ENCODE measurements at regions not wholly inside any gene's neighbourhood (a gene's known extent, or its start where the extent isn't known, plus 50 kb on each side); places are given as distances from the start of the nearest gene placed in this dataset.

DNA sequence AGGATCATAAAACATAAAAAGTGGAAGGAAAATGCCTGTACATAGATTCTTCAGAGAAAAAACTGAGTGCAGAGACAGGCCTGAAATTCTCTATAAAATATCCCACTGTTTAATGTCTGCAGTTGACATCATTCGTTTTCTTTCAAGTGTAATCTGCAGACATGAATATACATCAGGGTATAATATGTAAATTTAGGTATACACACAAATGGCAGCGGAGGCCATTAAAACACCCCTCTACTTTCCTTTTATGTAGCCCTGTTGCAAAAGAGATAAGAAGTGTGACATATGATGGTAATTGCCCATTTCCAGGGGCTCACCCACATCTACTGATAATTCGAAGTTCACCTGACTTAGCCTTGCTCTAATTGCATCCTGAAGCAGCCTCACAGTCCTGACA lies 164.3 kb downstream of the SLC24A2 start:
- no peak for TF ChIP-seq FOXP2 (optimal IDR thresholded peaks at IDR 0.05; ENCODE audit: borderline replicate concordance, extremely low read depth, extremely low read length, insufficient read depth)
- TF ChIP-seq, protein P1, sequence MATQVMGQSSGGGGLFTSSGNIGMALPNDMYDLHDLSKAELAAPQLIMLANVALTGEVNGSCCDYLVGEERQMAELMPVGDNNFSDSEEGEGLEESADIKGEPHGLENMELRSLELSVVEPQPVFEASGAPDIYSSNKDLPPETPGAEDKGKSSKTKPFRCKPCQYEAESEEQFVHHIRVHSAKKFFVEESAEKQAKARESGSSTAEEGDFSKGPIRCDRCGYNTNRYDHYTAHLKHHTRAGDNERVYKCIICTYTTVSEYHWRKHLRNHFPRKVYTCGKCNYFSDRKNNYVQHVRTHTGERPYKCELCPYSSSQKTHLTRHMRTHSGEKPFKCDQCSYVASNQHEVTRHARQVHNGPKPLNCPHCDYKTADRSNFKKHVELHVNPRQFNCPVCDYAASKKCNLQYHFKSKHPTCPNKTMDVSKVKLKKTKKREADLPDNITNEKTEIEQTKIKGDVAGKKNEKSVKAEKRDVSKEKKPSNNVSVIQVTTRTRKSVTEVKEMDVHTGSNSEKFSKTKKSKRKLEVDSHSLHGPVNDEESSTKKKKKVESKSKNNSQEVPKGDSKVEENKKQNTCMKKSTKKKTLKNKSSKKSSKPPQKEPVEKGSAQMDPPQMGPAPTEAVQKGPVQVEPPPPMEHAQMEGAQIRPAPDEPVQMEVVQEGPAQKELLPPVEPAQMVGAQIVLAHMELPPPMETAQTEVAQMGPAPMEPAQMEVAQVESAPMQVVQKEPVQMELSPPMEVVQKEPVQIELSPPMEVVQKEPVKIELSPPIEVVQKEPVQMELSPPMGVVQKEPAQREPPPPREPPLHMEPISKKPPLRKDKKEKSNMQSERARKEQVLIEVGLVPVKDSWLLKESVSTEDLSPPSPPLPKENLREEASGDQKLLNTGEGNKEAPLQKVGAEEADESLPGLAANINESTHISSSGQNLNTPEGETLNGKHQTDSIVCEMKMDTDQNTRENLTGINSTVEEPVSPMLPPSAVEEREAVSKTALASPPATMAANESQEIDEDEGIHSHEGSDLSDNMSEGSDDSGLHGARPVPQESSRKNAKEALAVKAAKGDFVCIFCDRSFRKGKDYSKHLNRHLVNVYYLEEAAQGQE (IDR thresholded peaks at IDR 0.05; ENCODE audit: insufficient read depth in 1 of 2, low read depth in 2 of 2, low read length in 2 of 2): no peak
- TF ChIP-seq POLR2AphosphoS5 (IDR thresholded peaks at IDR 0.05; ENCODE audit: low read depth, low read length): no peak
- no peak for TF ChIP-seq SIN3A (IDR thresholded peaks at IDR 0.05; ENCODE audit: borderline replicate concordance, insufficient read depth, low read length)
- TF ChIP-seq TAF1 (IDR thresholded peaks at IDR 0.05; ENCODE audit: borderline replicate concordance, insufficient read depth, low read length): no peak

DNA sequence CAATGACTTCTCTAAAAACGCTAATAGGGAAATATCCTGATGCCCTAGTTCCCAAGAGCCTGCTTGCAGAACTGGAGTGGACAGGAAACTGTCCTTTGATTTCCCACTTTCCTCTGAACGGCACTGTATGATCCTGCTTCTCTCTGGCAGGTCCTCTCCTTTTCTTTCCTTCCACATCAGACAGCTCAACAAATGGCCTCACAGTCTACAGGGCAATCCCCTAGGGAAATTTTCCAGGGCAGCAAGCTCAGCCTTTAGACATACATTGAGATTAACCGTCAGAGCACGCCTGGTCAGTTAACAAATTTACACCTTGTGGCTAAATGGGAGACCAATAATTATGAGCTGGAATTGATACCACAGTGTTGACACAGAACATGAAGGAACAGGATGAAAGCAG lies 164.9 kb downstream of the SLC24A2 start:
- TF ChIP-seq POLR2AphosphoS5 (IDR thresholded peaks at IDR 0.05; ENCODE audit: low read depth, low read length): no peak
- no peak for TF ChIP-seq SIN3A (IDR thresholded peaks at IDR 0.05; ENCODE audit: borderline replicate concordance, insufficient read depth, low read length)
- no peak for TF ChIP-seq TAF1 (IDR thresholded peaks at IDR 0.05; ENCODE audit: borderline replicate concordance, insufficient read depth, low read length)
- no peak for TF ChIP-seq FOXP2 (optimal IDR thresholded peaks at IDR 0.05; ENCODE audit: borderline replicate concordance, extremely low read depth, extremely low read length, insufficient read depth)
- TF ChIP-seq, protein P1 (IDR thresholded peaks at IDR 0.05; ENCODE audit: insufficient read depth in 1 of 2, low read depth in 2 of 2, low read length in 2 of 2): no peak

DNA sequence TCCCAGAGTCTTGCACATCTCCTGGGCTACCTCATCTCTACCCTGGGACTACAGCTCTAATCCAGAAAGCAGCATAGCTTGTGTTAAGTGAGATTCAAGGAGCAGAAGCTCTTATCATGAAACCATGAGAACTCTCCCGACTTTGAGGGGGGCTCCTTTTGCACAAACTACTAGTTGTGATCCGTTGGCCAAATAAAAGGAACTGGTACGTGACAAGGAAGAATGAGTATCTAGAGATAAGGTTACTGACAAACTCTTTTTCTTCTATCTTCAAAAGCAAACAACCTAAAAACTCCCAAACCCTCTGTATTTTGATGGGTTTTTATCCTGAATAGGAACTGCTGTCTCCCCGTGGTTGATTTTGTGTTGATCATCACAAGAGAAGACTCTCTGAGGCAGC lies 168.5 kb downstream of the SLC24A2 start:
- TF ChIP-seq TAF1 (IDR thresholded peaks at IDR 0.05; ENCODE audit: borderline replicate concordance, insufficient read depth, low read length): no peak
- TF ChIP-seq FOXP2 (optimal IDR thresholded peaks at IDR 0.05; ENCODE audit: borderline replicate concordance, extremely low read depth, extremely low read length, insufficient read depth): no peak

DNA sequence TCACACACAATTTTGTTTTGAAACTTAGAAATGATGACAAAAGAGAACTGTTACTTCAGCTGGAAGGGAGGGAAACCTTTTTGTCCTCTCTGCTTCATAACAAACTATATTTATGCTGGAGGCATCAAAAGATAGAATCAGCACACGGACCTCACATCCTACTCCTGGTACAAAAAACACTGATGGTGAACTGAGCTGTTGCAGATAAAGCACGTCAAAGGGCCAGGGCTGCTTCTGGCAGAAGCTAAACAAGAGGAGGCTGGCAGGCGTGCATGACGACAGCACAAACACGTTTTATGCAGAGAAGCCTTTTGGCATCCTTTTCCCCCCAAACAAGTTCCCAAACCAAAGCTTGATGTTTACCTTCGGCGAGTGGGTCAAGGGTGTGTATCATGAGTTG lies 169.6 kb downstream of the SLC24A2 start:
- TF ChIP-seq, protein P1 (IDR thresholded peaks at IDR 0.05; ENCODE audit: insufficient read depth in 1 of 2, low read depth in 2 of 2, low read length in 2 of 2): no peak

DNA sequence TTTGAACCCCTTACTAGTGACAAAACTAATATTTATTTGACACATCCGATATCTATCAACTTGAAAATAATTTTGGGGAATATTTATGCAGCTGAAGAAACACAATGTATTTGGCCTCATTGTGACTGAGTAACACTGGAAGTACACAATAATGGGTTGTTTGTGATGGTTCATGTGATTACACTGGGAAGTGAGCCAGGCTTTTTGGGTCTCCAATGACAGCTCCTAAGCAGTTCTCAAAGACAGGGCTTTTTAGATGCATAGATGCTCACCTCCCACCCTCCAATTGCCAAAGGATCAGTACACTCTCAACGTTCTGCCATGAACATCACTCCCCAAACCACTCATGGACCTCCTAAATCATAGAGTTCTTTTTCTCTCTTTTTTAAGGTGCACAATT lies 170.0 kb downstream of the SLC24A2 start:
- TF ChIP-seq FOXP2 (optimal IDR thresholded peaks at IDR 0.05; ENCODE audit: borderline replicate concordance, extremely low read depth, extremely low read length, insufficient read depth): no peak

DNA sequence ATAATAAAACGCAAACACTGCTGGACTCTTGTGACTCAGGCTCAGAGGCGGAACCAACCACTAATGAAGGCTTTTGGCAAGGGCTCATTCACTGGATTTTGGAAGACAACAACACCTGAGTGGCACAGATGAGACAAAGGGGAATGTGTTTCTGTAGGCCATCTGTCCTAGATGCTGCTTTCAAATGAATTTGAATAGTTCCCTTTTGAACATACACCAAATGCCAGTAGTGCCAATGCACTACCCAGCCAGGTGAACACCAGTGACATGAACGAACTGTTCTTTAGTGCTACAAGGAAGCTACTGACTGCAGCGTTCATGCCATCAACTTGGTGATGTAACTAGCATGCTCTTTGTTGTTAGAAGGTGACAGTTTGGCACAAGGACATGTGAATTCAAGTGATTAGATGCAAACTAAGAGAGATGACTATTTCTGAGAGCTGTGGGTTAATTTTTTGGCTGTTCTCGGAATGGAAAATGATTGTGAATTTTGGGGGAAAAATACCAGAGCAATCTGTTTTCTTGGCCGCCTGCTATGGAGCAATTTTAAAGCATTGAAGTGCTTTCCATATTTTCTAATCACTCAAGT lies 173.7 kb downstream of the SLC24A2 start:
- no peak for TF ChIP-seq SIN3A (IDR thresholded peaks at IDR 0.05; ENCODE audit: borderline replicate concordance, insufficient read depth, low read length)
- TF ChIP-seq, protein P1 (IDR thresholded peaks at IDR 0.05; ENCODE audit: insufficient read depth in 1 of 2, low read depth in 2 of 2, low read length in 2 of 2): no peak
- no peak for TF ChIP-seq TAF1 (IDR thresholded peaks at IDR 0.05; ENCODE audit: borderline replicate concordance, insufficient read depth, low read length)
- TF ChIP-seq POLR2AphosphoS5 (IDR thresholded peaks at IDR 0.05; ENCODE audit: low read depth, low read length): no peak
- TF ChIP-seq FOXP2 (optimal IDR thresholded peaks at IDR 0.05; ENCODE audit: borderline replicate concordance, extremely low read depth, extremely low read length, insufficient read depth): no peak
